ENCODE measurements at regions not wholly inside any gene's neighbourhood (a gene's known extent, or its start where the extent isn't known, plus 50 kb on each side); places are given as distances from the start of the nearest gene placed in this dataset.

DNA sequence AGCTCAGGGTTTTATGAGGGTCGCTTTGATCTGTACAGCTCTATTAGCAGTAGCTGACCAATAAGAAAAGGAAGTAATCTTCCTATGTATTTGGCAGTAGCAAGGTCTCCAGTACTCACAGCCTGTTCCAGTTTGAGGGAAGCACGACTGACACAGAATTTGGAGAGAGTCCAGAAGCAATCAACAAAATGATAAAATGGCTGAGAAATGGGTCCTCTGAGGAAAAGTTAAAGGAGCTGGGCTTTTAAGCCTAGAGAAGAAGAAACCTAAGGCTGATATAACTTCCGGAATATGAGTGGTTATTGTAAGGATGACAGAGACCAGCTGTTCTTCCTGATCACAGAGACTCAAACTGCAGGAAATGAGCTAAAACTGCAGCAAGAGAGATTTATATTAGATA, 382.8 kb downstream of the GPD2 start:
- Histone ChIP-seq H3K9me2 (ENCODE audit: insufficient read depth, low read length) (no peaks in the 10 kb centered on the region), H3K27ac (ENCODE audit: low read length) (no peak overlapping the region), H2AFZ (ENCODE audit: low read depth, low read length) (no peak overlapping the region), H3F3A (ENCODE audit: insufficient read depth, low read length, poor library complexity, severe bottlenecking) (no peaks in the 10 kb centered on the region), H3K79me2 (replicated peaks; ENCODE audit: insufficient read depth, low read length) (no peaks in the 10 kb centered on the region), H3K27me3 (ENCODE audit: insufficient read depth, low read depth, low read length) (no peaks in the 10 kb centered on the region), H3K4me3 (ENCODE audit: low read length) (no peak overlapping the region), H3K4me2 (ENCODE audit: low read length) (no peak overlapping the region), H4K20me1 (ENCODE audit: insufficient read depth) (no peaks in the 10 kb centered on the region), H3K36me3 (ENCODE audit: insufficient read depth, low read length) (no peaks in the 10 kb centered on the region), H3K9ac (ENCODE audit: low read length) (no peak overlapping the region), H3K9me3 (ENCODE audit: low read length) (no peaks in the 10 kb centered on the region)
- TF ChIP-seq POLR2AphosphoS5 (IDR thresholded peaks at IDR 0.05) (no peak), TAF1 (IDR thresholded peaks at IDR 0.05; ENCODE audit: low read depth) (no peak), EP300 (conservative IDR thresholded peaks at IDR 0.05; ENCODE audit: poor library complexity, severe bottlenecking) (no peak)

DNA sequence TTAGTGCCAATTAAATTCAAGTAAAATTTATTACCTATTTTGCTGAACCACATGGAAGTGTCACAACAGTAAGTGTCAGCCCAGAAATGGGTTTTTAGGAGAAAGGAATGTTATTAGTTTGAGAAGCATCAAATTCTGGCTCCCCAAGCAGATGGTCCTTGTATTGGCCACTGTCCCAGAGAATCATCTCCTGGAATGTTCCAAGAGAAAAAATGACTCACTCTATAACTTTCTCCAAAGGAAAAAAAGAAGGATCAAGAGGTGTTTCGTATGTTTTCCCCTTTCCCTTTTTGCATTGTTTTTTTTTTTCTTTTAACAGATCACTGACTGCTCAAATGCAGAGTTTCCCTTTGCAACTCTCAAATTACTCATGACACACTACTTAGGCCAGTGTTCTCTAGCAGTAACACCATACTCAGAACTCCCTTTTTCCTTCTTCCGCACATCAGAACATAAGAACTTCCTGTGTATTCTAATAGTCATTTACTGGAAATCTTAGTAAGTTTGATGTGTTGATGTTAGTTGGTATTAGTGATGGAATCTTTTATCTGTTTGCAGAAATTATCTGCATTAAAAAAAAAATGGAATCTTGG, 390.3 kb downstream of the GPD2 start:
- Histone ChIP-seq H3K27me3 (ENCODE audit: insufficient read depth, low read depth, low read length) (no peaks in the 10 kb centered on the region), H3K27ac (ENCODE audit: low read length) (no peak overlapping the region), H3K36me3 (ENCODE audit: insufficient read depth, low read length) (no peaks in the 10 kb centered on the region), H3K9me3 (ENCODE audit: low read length) (no peaks in the 10 kb centered on the region), H4K20me1 (ENCODE audit: insufficient read depth) (no peaks in the 10 kb centered on the region), H3K4me3 (ENCODE audit: low read length) (no peak overlapping the region), H3K79me2 (replicated peaks; ENCODE audit: insufficient read depth, low read length) (no peaks in the 10 kb centered on the region), H3K9ac (ENCODE audit: low read length) (no peak overlapping the region), H3F3A (ENCODE audit: insufficient read depth, low read length, poor library complexity, severe bottlenecking) (no peaks in the 10 kb centered on the region), H3K9me2 (ENCODE audit: insufficient read depth, low read length) (no peaks in the 10 kb centered on the region), H2AFZ (ENCODE audit: low read depth, low read length) (no peak overlapping the region), H3K4me2 (ENCODE audit: low read length) (no peak overlapping the region)
- TF ChIP-seq POLR2AphosphoS5 (IDR thresholded peaks at IDR 0.05) (no peak), EZH2 (IDR thresholded peaks at IDR 0.05; ENCODE audit: borderline replicate concordance, insufficient read depth, low read length, poor library complexity, severe bottlenecking) (no peak), EP300 (conservative IDR thresholded peaks at IDR 0.05; ENCODE audit: poor library complexity, severe bottlenecking) (no peak), SMC3 (conservative IDR thresholded peaks at IDR 0.05; ENCODE audit: poor library complexity) (no peak), TAF1 (IDR thresholded peaks at IDR 0.05; ENCODE audit: low read depth) (no peak), RAD21 (conservative IDR thresholded peaks at IDR 0.05) (no peak), MXI1 (conservative IDR thresholded peaks at IDR 0.05; ENCODE audit: poor library complexity, severe bottlenecking) (no peak)
- TF ChIP-seq, protein P1, sequence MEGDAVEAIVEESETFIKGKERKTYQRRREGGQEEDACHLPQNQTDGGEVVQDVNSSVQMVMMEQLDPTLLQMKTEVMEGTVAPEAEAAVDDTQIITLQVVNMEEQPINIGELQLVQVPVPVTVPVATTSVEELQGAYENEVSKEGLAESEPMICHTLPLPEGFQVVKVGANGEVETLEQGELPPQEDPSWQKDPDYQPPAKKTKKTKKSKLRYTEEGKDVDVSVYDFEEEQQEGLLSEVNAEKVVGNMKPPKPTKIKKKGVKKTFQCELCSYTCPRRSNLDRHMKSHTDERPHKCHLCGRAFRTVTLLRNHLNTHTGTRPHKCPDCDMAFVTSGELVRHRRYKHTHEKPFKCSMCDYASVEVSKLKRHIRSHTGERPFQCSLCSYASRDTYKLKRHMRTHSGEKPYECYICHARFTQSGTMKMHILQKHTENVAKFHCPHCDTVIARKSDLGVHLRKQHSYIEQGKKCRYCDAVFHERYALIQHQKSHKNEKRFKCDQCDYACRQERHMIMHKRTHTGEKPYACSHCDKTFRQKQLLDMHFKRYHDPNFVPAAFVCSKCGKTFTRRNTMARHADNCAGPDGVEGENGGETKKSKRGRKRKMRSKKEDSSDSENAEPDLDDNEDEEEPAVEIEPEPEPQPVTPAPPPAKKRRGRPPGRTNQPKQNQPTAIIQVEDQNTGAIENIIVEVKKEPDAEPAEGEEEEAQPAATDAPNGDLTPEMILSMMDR (IDR thresholded peaks at IDR 0.05; ENCODE audit: poor library complexity, severe bottlenecking) = no peak
- TF ChIP-seq, protein P2, sequence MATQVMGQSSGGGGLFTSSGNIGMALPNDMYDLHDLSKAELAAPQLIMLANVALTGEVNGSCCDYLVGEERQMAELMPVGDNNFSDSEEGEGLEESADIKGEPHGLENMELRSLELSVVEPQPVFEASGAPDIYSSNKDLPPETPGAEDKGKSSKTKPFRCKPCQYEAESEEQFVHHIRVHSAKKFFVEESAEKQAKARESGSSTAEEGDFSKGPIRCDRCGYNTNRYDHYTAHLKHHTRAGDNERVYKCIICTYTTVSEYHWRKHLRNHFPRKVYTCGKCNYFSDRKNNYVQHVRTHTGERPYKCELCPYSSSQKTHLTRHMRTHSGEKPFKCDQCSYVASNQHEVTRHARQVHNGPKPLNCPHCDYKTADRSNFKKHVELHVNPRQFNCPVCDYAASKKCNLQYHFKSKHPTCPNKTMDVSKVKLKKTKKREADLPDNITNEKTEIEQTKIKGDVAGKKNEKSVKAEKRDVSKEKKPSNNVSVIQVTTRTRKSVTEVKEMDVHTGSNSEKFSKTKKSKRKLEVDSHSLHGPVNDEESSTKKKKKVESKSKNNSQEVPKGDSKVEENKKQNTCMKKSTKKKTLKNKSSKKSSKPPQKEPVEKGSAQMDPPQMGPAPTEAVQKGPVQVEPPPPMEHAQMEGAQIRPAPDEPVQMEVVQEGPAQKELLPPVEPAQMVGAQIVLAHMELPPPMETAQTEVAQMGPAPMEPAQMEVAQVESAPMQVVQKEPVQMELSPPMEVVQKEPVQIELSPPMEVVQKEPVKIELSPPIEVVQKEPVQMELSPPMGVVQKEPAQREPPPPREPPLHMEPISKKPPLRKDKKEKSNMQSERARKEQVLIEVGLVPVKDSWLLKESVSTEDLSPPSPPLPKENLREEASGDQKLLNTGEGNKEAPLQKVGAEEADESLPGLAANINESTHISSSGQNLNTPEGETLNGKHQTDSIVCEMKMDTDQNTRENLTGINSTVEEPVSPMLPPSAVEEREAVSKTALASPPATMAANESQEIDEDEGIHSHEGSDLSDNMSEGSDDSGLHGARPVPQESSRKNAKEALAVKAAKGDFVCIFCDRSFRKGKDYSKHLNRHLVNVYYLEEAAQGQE (IDR thresholded peaks at IDR 0.05; ENCODE audit: borderline replicate concordance) = no peak
